ENCODE measurements at regions not wholly inside any gene's neighbourhood (a gene's known extent, or its start where the extent isn't known, plus 50 kb on each side); places are given as distances from the start of the nearest gene placed in this dataset.

GRCh38 chr13:80591976-80592740 lies 251.2 kb upstream of the SPRY2 start:
- Histone ChIP-seq H3K9me3 (ENCODE audit: low read length) (no peaks in the 10 kb centered on the region), H3K9ac (ENCODE audit: low read length) (no peak overlapping the region), H3K4me3 (ENCODE audit: low read depth in 1 of 2, low read length in 2 of 2) (no peak overlapping the region), H3K4me1 (ENCODE audit: insufficient read depth, low read length) (no peaks in the 10 kb centered on the region), H3K36me3 (ENCODE audit: insufficient read depth, low read length) (no peaks in the 10 kb centered on the region), H3K27me3 (ENCODE audit: control insufficient read depth in 1 of 2, insufficient read depth in 2 of 2, low read length in 2 of 2) (no peaks in the 10 kb centered on the region), H3K27ac (ENCODE audit: low read depth, low read length) (no peak overlapping the region)

- H3K9ac ChIP-seq (ENCODE audit: low read length): no peak overlapping the region
- no peaks in the 10 kb centered on the region for H3K36me3 ChIP-seq (ENCODE audit: insufficient read depth, low read length)
- no peak overlapping the region for H3K4me3 ChIP-seq (ENCODE audit: low read depth in 1 of 2, low read length in 2 of 2)
- H3K27ac ChIP-seq (ENCODE audit: low read depth, low read length): no peak overlapping the region
- no peaks in the 10 kb centered on the region for H3K27me3 ChIP-seq (ENCODE audit: control insufficient read depth in 1 of 2, insufficient read depth in 2 of 2, low read length in 2 of 2)
- no peaks in the 10 kb centered on the region for H3K9me3 ChIP-seq (ENCODE audit: low read length)
- H3K4me1 ChIP-seq (ENCODE audit: insufficient read depth, low read length): no peaks in the 10 kb centered on the region
These were observed 249.6 kb upstream of the SPRY2 start for GRCh38 chr13:80590551-80590950.

- Histone ChIP-seq H3K27me3 (ENCODE audit: control insufficient read depth in 1 of 2, insufficient read depth in 2 of 2, low read length in 2 of 2) (no peaks in the 10 kb centered on the region), H3K4me3 (ENCODE audit: low read depth in 1 of 2, low read length in 2 of 2) (no peak overlapping the region), H3K9me3 (ENCODE audit: low read length) (no peaks in the 10 kb centered on the region), H3K27ac (ENCODE audit: low read depth, low read length) (no peak overlapping the region), H3K36me3 (ENCODE audit: insufficient read depth, low read length) (no peaks in the 10 kb centered on the region), H3K9ac (ENCODE audit: low read length) (no peak overlapping the region), H3K4me1 (ENCODE audit: insufficient read depth, low read length) (no peaks in the 10 kb centered on the region)
These were observed 245.4 kb upstream of the SPRY2 start for GRCh38 chr13:80586356-80586755.

GRCh38 chr13:80585531-80585930 lies 244.6 kb upstream of the SPRY2 start:
- no peaks in the 10 kb centered on the region for H3K4me1 ChIP-seq (ENCODE audit: insufficient read depth, low read length)
- no peaks in the 10 kb centered on the region for H3K36me3 ChIP-seq (ENCODE audit: insufficient read depth, low read length)
- no peak overlapping the region for H3K9ac ChIP-seq (ENCODE audit: low read length)
- no peaks in the 10 kb centered on the region for H3K9me3 ChIP-seq (ENCODE audit: low read length)
- H3K27ac ChIP-seq (ENCODE audit: low read depth, low read length): no peak overlapping the region
- H3K4me3 ChIP-seq (ENCODE audit: low read depth in 1 of 2, low read length in 2 of 2): no peak overlapping the region
- H3K27me3 ChIP-seq (ENCODE audit: control insufficient read depth in 1 of 2, insufficient read depth in 2 of 2, low read length in 2 of 2): no peaks in the 10 kb centered on the region

GRCh38 chr13:80584785-80585184 lies 243.9 kb upstream of the SPRY2 start:
- no peaks in the 10 kb centered on the region for H3K36me3 ChIP-seq (ENCODE audit: insufficient read depth, low read length)
- no peak overlapping the region for H3K27ac ChIP-seq (ENCODE audit: low read depth, low read length)
- H3K27me3 ChIP-seq (ENCODE audit: control insufficient read depth in 1 of 2, insufficient read depth in 2 of 2, low read length in 2 of 2): no peaks in the 10 kb centered on the region
- no peak overlapping the region for H3K9ac ChIP-seq (ENCODE audit: low read length)
- H3K4me1 ChIP-seq (ENCODE audit: insufficient read depth, low read length): no peaks in the 10 kb centered on the region
- H3K9me3 ChIP-seq (ENCODE audit: low read length): no peaks in the 10 kb centered on the region
- H3K4me3 ChIP-seq (ENCODE audit: low read depth in 1 of 2, low read length in 2 of 2): no peak overlapping the region

- no peaks in the 10 kb centered on the region for H3K27me3 ChIP-seq (ENCODE audit: control insufficient read depth in 1 of 2, insufficient read depth in 2 of 2, low read length in 2 of 2)
- no peaks in the 10 kb centered on the region for H3K36me3 ChIP-seq (ENCODE audit: insufficient read depth, low read length)
- no peak overlapping the region for H3K4me3 ChIP-seq (ENCODE audit: low read depth in 1 of 2, low read length in 2 of 2)
- H3K9me3 ChIP-seq (ENCODE audit: low read length): no peaks in the 10 kb centered on the region
- H3K27ac ChIP-seq (ENCODE audit: low read depth, low read length): no peak overlapping the region
- H3K4me1 ChIP-seq (ENCODE audit: insufficient read depth, low read length): no peaks in the 10 kb centered on the region
- H3K9ac ChIP-seq (ENCODE audit: low read length): no peak overlapping the region
These were observed 243.4 kb upstream of the SPRY2 start for GRCh38 chr13:80584306-80584705.

- Histone ChIP-seq H3K36me3 (ENCODE audit: insufficient read depth, low read length) (no peaks in the 10 kb centered on the region), H3K4me3 (ENCODE audit: low read depth in 1 of 2, low read length in 2 of 2) (no peak overlapping the region), H3K27ac (ENCODE audit: low read depth, low read length) (no peak overlapping the region), H3K4me1 (ENCODE audit: insufficient read depth, low read length) (peaks cover 14% of the 10 kb centered on the region), H3K27me3 (ENCODE audit: control insufficient read depth in 1 of 2, insufficient read depth in 2 of 2, low read length in 2 of 2) (no peaks in the 10 kb centered on the region), H3K9me3 (ENCODE audit: low read length) (no peaks in the 10 kb centered on the region), H3K9ac (ENCODE audit: low read length) (no peak overlapping the region)
These were observed 237.2 kb upstream of the SPRY2 start for GRCh38 chr13:80577926-80578670.

- Histone ChIP-seq H3K9ac (ENCODE audit: low read length) (no peak overlapping the region), H3K36me3 (ENCODE audit: insufficient read depth, low read length) (no peaks in the 10 kb centered on the region), H3K27ac (ENCODE audit: low read depth, low read length) (no peak overlapping the region), H3K27me3 (ENCODE audit: control insufficient read depth in 1 of 2, insufficient read depth in 2 of 2, low read length in 2 of 2) (no peaks in the 10 kb centered on the region), H3K4me1 (ENCODE audit: insufficient read depth, low read length) (peaks cover 14% of the 10 kb centered on the region), H3K9me3 (ENCODE audit: low read length) (no peaks in the 10 kb centered on the region), H3K4me3 (ENCODE audit: low read depth in 1 of 2, low read length in 2 of 2) (no peak overlapping the region)
These were observed 236.4 kb upstream of the SPRY2 start for GRCh38 chr13:80577285-80577684.

GRCh38 chr13:80574113-80574850 lies 233.4 kb upstream of the SPRY2 start:
- Histone ChIP-seq H3K4me1 (ENCODE audit: insufficient read depth, low read length) (peaks cover 14% of the 10 kb centered on the region), H3K9me3 (ENCODE audit: low read length) (no peaks in the 10 kb centered on the region), H3K36me3 (ENCODE audit: insufficient read depth, low read length) (no peaks in the 10 kb centered on the region), H3K9ac (ENCODE audit: low read length) (no peak overlapping the region), H3K27ac (ENCODE audit: low read depth, low read length) (no peak overlapping the region), H3K27me3 (ENCODE audit: control insufficient read depth in 1 of 2, insufficient read depth in 2 of 2, low read length in 2 of 2) (no peaks in the 10 kb centered on the region), H3K4me3 (ENCODE audit: low read depth in 1 of 2, low read length in 2 of 2) (no peak overlapping the region)

- no peak overlapping the region for H3K9ac ChIP-seq (ENCODE audit: low read length)
- H3K27me3 ChIP-seq (ENCODE audit: control insufficient read depth in 1 of 2, insufficient read depth in 2 of 2, low read length in 2 of 2): no peaks in the 10 kb centered on the region
- no peak overlapping the region for H3K27ac ChIP-seq (ENCODE audit: low read depth, low read length)
- no peak overlapping the region for H3K4me3 ChIP-seq (ENCODE audit: low read depth in 1 of 2, low read length in 2 of 2)
- H3K36me3 ChIP-seq (ENCODE audit: insufficient read depth, low read length): no peaks in the 10 kb centered on the region
- no peaks in the 10 kb centered on the region for H3K9me3 ChIP-seq (ENCODE audit: low read length)
- H3K4me1 ChIP-seq (ENCODE audit: insufficient read depth, low read length): peaks cover 14% of the 10 kb centered on the region
These were observed 232.0 kb upstream of the SPRY2 start for GRCh38 chr13:80572923-80573316.

- Histone ChIP-seq H3K27me3 (ENCODE audit: control insufficient read depth in 1 of 2, insufficient read depth in 2 of 2, low read length in 2 of 2) (no peaks in the 10 kb centered on the region), H3K27ac (ENCODE audit: low read depth, low read length) (no peak overlapping the region), H3K9me3 (ENCODE audit: low read length) (no peaks in the 10 kb centered on the region), H3K4me3 (ENCODE audit: low read depth in 1 of 2, low read length in 2 of 2) (no peak overlapping the region), H3K9ac (ENCODE audit: low read length) (no peak overlapping the region), H3K36me3 (ENCODE audit: insufficient read depth, low read length) (no peaks in the 10 kb centered on the region), H3K4me1 (ENCODE audit: insufficient read depth, low read length) (peaks cover 14% of the 10 kb centered on the region)
These were observed 231.5 kb upstream of the SPRY2 start for GRCh38 chr13:80572308-80572922.

Data from muscle layer of colon (tissue), 2 donors.